Neuron (in vitro differentiated cells): ENCODE measurements at regions not wholly inside any gene's neighbourhood (a gene's known extent, or its start where the extent isn't known, plus 50 kb on each side); places are given as distances from the start of the nearest gene placed in this dataset.

Experiments
- H2AFZ ChIP-seq: one replicate; pipeline ENCODE4 v1.6.1; 2013; ENCODE audit warnings: low read depth, mild to moderate bottlenecking, inconsistent platforms, low read length, moderate library complexity
- H3K27me3 ChIP-seq: one replicate; pipeline ENCODE4 v1.6.1; 2013; ENCODE audit warnings: low read length; ENCODE audit not compliant: insufficient read depth
- H3K36me3 ChIP-seq: one replicate; pipeline ENCODE4 v1.6.1; 2013; ENCODE audit warnings: low read length; ENCODE audit not compliant: insufficient read depth
- H3K4me1 ChIP-seq: one replicate; pipeline ENCODE4 v1.6.1; 2013; ENCODE audit warnings: low read length; ENCODE audit not compliant: insufficient read depth
- H3K4me3 ChIP-seq: 2 replicates; pipeline ENCODE4 v1.5.1; 2013; ENCODE audit warnings: mild to moderate bottlenecking, low read length, moderate library complexity
- H3K9me3 ChIP-seq: one replicate; pipeline ENCODE4 v1.6.1; 2013; ENCODE audit warnings: low read length

DNA sequence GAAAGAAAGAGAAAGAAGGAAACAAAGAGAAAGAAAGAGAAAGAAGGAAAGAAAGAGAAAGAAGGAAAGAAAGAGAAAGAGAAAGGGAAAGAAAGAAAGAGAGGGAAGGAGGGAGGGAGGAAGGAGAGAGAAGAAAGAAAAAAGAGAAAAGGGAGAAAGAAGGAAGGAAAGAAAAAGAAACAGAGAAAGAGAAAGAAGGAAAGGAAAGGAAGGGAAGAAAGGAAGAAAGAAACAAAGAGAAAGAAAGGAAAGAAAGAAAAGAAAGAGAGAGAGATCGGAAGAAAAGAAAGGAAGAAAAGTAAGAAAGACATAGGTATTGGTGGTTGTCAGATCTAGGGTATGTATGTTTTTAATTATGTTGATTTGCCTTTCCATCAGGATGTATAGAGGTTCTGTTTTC lies 342.3 kb downstream of the FOXG1 start:
- Histone ChIP-seq H3K4me3 (no peak overlapping the region), H3K4me1 (no peaks in the 10 kb centered on the region), H2AFZ (no peak overlapping the region), H3K27me3 (no peaks in the 10 kb centered on the region), H3K9me3 (no peaks in the 10 kb centered on the region), H3K36me3 (no peaks in the 10 kb centered on the region)

DNA sequence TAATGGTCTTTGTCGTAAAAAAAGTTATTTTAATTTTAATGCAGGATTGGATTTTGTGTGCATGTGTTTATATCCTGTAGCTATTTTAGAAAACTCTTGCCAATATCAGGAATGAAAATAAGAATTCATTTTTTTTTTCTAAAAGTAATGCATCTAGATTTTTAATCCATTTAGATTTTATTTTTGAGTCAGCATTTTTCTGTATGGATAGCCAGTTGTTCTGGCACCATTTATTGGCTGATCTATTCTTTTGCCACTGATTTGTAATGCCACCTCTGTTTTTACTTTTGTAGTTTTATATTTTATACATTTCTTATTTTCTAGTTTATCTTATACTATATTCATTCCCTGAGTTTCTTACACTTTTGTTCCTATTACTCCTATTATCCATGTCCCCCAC lies 343.0 kb downstream of the FOXG1 start:
- H3K4me1 ChIP-seq: no peaks in the 10 kb centered on the region
- H3K4me3 ChIP-seq: no peak overlapping the region

DNA sequence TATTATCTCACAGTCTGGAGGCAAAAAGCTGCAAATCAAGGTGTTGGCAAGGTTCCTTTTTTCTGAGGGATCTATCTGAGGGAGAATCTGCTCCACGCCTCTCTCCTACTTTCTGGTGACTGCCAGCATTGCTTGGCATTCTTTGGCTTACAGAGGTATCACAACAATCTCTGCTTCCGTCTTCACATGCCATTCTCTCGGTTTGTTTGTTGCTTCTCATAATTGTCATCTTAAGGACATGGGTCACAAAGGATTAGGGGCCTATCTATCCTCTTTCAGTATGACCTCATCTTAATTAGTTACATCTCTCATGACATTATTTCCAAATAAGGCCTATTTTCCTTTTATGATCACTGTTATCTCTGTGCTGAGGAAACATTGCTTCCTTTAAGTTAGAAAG lies 345.0 kb downstream of the FOXG1 start:
- Histone ChIP-seq H2AFZ (no peak overlapping the region), H3K4me1 (no peaks in the 10 kb centered on the region), H3K4me3 (no peak overlapping the region), H3K27me3 (no peaks in the 10 kb centered on the region), H3K36me3 (no peaks in the 10 kb centered on the region), H3K9me3 (no peaks in the 10 kb centered on the region)

More for the DNA sequence above, 343.0 kb downstream of the FOXG1 start:
- Histone ChIP-seq H3K9me3 (no peaks in the 10 kb centered on the region), H3K27me3 (no peaks in the 10 kb centered on the region), H3K36me3 (no peaks in the 10 kb centered on the region), H2AFZ (no peak overlapping the region)

DNA sequence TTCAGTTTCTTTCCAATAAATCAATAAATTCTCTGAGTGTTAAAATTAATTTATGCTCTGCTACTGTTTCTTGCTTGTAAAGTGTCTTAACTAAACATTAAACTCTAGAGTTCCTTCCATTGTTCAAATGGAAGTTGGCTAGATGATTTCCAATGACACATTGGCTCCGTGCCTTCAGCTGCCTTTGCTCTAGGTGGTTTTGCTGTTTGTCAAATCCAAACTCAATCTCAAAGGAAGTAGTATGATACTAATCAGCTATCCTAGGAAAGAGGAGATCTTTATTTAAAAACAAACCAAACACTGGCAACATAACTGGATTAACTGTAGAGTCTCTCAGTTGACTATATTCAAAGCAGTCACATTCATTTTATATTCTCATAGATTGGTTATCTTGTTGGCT lies 356.4 kb downstream of the FOXG1 start:
- H3K4me1 ChIP-seq: no peaks in the 10 kb centered on the region

DNA sequence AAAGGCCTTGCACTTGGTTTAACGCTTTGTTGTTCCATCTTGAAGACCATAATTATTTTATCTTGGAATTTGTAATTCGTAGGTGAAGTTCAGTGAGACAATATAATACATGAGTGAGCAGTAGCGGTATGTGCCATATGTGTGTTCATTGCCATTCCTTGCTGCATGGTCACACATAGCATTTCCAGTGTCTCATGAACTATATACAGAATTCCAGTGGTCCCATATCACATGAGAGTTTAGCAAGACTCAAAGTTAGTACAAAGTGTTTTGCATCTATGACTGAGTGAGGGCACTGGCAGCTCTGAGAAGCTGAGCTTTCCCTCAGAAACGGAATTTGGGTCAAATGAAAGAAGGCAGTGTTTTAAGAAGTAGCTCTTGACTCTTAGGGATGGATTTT lies 359.8 kb downstream of the FOXG1 start:
- no peak overlapping the region for H3K4me3 ChIP-seq
- no peaks in the 10 kb centered on the region for H3K4me1 ChIP-seq
- H3K36me3 ChIP-seq: no peaks in the 10 kb centered on the region
- H3K9me3 ChIP-seq: no peaks in the 10 kb centered on the region
- no peak overlapping the region for H2AFZ ChIP-seq
- H3K27me3 ChIP-seq: no peaks in the 10 kb centered on the region

More for the DNA sequence above, 356.4 kb downstream of the FOXG1 start:
- Histone ChIP-seq H2AFZ (no peak overlapping the region), H3K27me3 (no peaks in the 10 kb centered on the region), H3K9me3 (no peaks in the 10 kb centered on the region), H3K4me3 (no peak overlapping the region), H3K36me3 (no peaks in the 10 kb centered on the region)

DNA sequence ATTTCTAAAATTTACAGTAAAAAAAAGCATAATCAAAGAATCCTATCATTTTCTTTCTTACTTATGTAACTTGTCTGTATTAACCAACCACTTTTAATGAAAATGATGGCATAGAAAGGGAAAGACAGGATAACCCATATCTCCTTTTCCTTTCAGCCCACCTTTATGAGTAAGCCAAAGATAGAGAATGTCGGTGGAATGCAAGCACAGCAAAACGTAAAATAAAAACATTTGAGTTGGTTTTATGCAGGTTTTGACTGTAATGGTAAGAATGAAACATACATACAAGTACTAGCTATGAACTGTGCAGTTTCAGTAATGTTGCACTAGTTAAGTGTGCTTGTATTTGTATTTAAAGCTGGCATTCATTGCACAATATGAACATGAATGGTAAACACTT lies 360.3 kb downstream of the FOXG1 start:
- no peak overlapping the region for H3K4me3 ChIP-seq
- H3K27me3 ChIP-seq: no peaks in the 10 kb centered on the region
- H3K9me3 ChIP-seq: no peaks in the 10 kb centered on the region
- no peaks in the 10 kb centered on the region for H3K36me3 ChIP-seq
- H2AFZ ChIP-seq: no peak overlapping the region
- no peaks in the 10 kb centered on the region for H3K4me1 ChIP-seq

DNA sequence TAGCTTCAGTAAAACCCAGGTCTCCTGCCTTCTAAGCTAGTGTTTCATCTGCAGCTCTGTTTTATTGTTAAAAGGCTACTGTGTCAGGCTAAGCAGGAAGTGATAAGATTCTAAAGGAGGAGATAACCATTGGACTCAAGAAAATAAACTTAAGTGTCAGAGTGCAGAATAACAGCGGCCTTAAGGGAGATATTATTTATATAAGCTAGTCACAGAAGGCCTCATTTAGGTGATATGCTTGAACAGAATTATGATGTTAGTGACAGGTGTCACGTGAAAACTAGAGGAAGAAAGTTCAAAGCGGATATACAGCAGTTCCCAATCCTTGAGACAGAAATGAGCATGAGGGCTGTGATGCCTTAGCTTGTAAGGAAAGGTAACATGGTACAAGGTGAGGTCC lies 373.4 kb downstream of the FOXG1 start:
- no peak overlapping the region for H3K4me3 ChIP-seq
- no peak overlapping the region for H2AFZ ChIP-seq
- no peaks in the 10 kb centered on the region for H3K9me3 ChIP-seq
- H3K36me3 ChIP-seq: no peaks in the 10 kb centered on the region
- no peaks in the 10 kb centered on the region for H3K4me1 ChIP-seq
- H3K27me3 ChIP-seq: no peaks in the 10 kb centered on the region

DNA sequence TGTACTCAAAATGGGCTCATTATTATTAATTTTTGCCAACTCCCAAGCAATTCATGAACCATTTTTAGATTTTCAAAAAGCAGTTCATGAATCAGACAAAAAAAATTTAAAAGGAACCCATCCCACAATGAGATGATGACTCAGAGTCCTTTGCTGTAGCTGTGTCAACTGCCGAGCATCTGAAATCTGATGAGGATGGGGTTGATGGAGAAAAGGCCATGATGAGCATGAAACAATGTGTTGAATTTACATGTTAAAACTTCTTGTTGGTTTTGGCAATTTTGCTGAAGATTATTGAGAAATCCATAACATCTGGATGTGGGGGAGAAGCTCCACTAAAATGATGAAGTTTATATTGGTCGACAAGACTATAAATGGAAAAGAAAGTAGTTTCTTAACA lies 378.0 kb downstream of the FOXG1 start:
- Histone ChIP-seq H3K36me3 (no peaks in the 10 kb centered on the region), H2AFZ (no peak overlapping the region), H3K27me3 (no peaks in the 10 kb centered on the region), H3K9me3 (no peaks in the 10 kb centered on the region), H3K4me3 (no peak overlapping the region), H3K4me1 (no peaks in the 10 kb centered on the region)

DNA sequence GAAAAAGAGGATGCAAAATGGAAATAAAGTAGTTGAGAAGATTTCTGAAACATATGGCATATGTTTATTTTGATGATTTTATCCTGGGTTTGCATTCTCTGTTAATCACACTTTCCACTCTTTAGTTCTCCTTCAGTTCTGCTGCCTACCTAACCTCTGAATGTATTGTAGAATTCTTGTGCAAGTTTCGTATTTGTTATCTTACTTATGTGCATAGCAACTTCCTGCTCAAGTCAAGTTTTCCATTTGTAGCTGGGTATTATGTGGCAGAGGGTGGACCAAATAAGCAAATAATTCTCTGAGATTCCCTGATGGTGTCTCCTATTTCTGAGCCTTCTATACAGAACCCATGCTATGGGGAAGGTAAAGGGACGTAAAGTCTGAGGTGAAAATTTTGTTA lies 381.6 kb downstream of the FOXG1 start:
- Histone ChIP-seq H3K36me3 (no peaks in the 10 kb centered on the region), H3K9me3 (no peaks in the 10 kb centered on the region), H3K4me3 (no peak overlapping the region), H3K27me3 (no peaks in the 10 kb centered on the region), H3K4me1 (no peaks in the 10 kb centered on the region), H2AFZ (no peak overlapping the region)

DNA sequence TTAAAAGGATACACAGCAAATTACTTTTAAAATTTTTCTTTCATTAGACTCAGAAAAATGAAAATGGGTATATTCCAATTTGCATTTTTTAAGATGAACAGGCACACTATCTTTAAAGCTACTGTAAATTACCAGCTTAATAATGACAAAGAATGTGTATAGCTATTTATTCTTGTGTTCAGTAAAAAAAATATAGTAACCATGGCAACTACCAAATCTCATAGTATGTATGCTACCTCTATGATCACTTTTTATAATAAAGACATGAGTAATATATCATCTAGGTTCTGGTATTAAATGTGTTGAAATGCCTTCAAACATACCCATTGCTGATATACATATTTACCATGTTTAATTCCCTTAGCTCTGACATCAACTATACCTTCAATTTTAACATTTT lies 383.2 kb downstream of the FOXG1 start:
- Histone ChIP-seq H3K36me3 (no peaks in the 10 kb centered on the region), H3K9me3 (no peaks in the 10 kb centered on the region), H3K27me3 (no peaks in the 10 kb centered on the region), H3K4me1 (no peaks in the 10 kb centered on the region), H2AFZ (no peak overlapping the region), H3K4me3 (no peak overlapping the region)

DNA sequence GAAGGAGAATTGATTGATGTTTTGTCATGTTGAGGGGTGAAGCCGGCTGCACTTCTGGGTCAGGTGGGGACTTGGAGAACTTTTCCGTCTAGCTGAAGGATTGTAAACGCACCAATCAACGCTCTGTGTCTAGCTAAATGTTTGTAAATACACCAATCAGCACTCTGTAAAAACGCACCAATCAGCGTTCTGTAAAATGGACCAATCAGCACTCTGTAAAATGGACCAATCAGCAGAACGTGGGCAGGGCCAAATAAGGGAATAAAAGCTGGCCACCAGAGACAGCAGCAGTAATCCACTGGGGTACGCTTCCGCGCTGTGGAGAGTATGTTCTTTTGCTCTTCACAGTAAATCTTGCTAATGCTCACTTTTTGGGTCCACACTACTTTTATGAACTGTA lies 384.1 kb downstream of the FOXG1 start:
- Histone ChIP-seq H3K9me3 (no peaks in the 10 kb centered on the region), H3K27me3 (no peaks in the 10 kb centered on the region), H2AFZ (no peak overlapping the region), H3K4me1 (no peaks in the 10 kb centered on the region), H3K36me3 (no peaks in the 10 kb centered on the region), H3K4me3 (no peak overlapping the region)

DNA sequence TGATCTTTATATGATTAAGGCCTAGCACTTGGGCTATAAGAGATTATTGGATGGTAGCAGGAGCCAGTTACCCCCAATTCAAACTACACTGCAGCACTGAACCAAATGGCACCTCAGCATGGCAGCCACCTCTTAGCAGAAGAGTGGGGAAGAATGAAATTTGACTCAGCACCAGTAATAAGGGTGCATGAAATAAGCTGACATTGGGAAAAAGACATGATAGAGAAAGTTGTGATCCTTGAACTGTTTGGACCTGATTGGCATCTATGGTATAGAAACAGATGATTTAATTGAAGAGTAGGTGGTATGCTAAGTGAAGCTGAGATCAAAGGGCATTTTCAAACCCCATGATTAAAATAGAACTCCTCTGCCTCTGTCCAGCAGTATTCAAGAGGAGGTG lies 389.5 kb downstream of the FOXG1 start:
- Histone ChIP-seq H3K36me3 (no peaks in the 10 kb centered on the region), H3K27me3 (no peaks in the 10 kb centered on the region)

DNA sequence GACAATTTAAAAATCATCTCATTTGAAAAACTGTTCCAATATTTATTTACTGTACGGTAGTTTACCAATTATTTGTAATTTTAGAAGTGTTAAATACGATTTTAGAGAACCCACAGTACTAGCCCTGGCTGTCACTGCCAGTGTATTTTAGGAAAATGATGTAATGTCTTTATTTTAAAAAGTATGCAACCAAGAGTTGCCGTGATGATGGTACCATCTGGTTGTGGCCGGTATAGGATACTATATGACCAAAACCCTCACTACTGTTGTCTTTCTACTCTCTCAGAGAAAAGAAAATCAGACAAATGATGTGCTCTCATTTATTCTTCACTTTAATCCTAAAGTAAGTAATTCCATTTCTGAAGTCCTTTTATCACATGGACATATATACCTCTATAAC lies 395.0 kb downstream of the FOXG1 start:
- H3K27me3 ChIP-seq: no peaks in the 10 kb centered on the region

More for the DNA sequence above, 389.5 kb downstream of the FOXG1 start:
- Histone ChIP-seq H3K4me1 (no peaks in the 10 kb centered on the region), H3K9me3 (no peaks in the 10 kb centered on the region), H3K4me3 (no peak overlapping the region), H2AFZ (no peak overlapping the region)

DNA sequence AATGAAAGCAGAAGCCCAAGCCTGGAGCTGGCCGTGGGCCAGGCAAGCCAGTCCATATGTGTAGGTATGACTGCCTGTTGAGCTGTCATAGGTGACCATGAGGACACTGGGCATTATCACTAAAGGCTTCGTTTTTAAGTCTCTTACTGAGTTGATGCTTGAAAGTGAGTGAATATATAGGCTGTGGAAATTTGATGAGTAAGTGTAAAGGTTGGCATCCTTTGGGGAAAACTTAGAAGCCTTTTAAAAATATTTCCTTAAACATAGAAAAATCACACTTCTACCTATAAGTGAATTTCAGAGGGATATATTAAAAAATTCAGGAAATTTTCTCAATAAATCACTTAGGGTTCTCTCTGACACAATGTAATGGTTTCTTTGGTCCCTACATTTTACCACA lies 396.5 kb downstream of the FOXG1 start:
- no peak overlapping the region for H2AFZ ChIP-seq
- H3K27me3 ChIP-seq: no peaks in the 10 kb centered on the region
- no peak overlapping the region for H3K4me3 ChIP-seq
- H3K9me3 ChIP-seq: no peaks in the 10 kb centered on the region
- no peaks in the 10 kb centered on the region for H3K36me3 ChIP-seq
- no peaks in the 10 kb centered on the region for H3K4me1 ChIP-seq

More for the DNA sequence above, 395.0 kb downstream of the FOXG1 start:
- no peaks in the 10 kb centered on the region for H3K36me3 ChIP-seq
- no peaks in the 10 kb centered on the region for H3K4me1 ChIP-seq
- no peaks in the 10 kb centered on the region for H3K9me3 ChIP-seq
- H3K4me3 ChIP-seq: no peak overlapping the region
- no peak overlapping the region for H2AFZ ChIP-seq
